HCT116 (cell line): ENCODE measurements at regions not wholly inside any gene's neighbourhood (a gene's known extent, or its start where the extent isn't known, plus 50 kb on each side); places are given as distances from the start of the nearest gene placed in this dataset.

Experiments
- ATAC-seq: fragments of 200-7000 bp; cut with Tn5 transposase; 2 replicates; pipeline ENCODE4 v1.9.1; 2020; ENCODE audit warnings: mild to moderate bottlenecking, moderate library complexity
- BruUV-seq: library from RNA; stranded (reverse); fragments of 400-500 nt; replicated peaks from 2 replicates; lab custom pipeline; 2021; lab: Mats Ljungman, UMichigan
- CTCF ChIA-PET: fragments of 300-600 bp; sonication (Branson Sonifier 250); formaldehyde crosslinking; loops from one replicate; lab custom pipeline; 2021; ENCODE audit warnings: antibody characterized with exemption; lab: Charles Lee
- POLR2A ChIA-PET: fragments of 300-600, 350-600 bp; sonication (Branson Sonifier 250); formaldehyde crosslinking; loops from one replicate; lab custom pipeline; 2021; ENCODE audit warnings: antibody characterized with exemption; lab: Charles Lee
- RAD21 ChIA-PET, 2 experiments: fragments of 300-600 bp; sonication (Branson Sonifier 250); formaldehyde crosslinking; loops; one replicate each; lab custom pipeline; 2023; ENCODE audit warnings: low total read pairs in 2 of 2; ENCODE audit not compliant: uncharacterized antibody in 2 of 2, unreplicated experiment in 2 of 2, low non-redundant PET in 1 of 2; lab: Charles Lee
- DNase-seq: peaks from one replicate; pipeline ENCODE4 v3.0.0-alpha.2; 2010; ENCODE audit warnings: low read depth, low spot score
- H2AFZ ChIP-seq: fragments of 200-600 bp; shearing (Covaris generic), sonication (generic); 2 replicates; pipeline ENCODE4 v1.6.1; 2017; ENCODE audit warnings: low read depth, mixed run types, mixed read lengths, antibody characterized with exemption, low read length; ENCODE audit not compliant: poor library complexity, severe bottlenecking
- H3K27ac ChIP-seq: 2 replicates; pipeline ENCODE4 v1.5.1; 2012; ENCODE audit warnings: low read depth, low read length
- H3K27me3 ChIP-seq: fragments of 200-600 bp; sonication (generic); 2 replicates; pipeline ENCODE4 v1.6.1; 2016; ENCODE audit warnings: mixed run types, low read length, mixed read lengths; ENCODE audit not compliant: insufficient read depth
- H3K36me3 ChIP-seq, 2 experiments: fragments of 200-500 bp in 1 of 2; fragments of 200-600 bp in 1 of 2; sonication (Bioruptor generic) in 1 of 2; sonication (generic) in 1 of 2; 2 replicates each; pipeline versions ENCODE4 v1.5.1 to v1.6.1; 2014 to 2016; ENCODE audit warnings: low read length in 2 of 2, inconsistent platforms in 1 of 2, mixed read lengths in 1 of 2, mixed run types in 1 of 2; ENCODE audit not compliant: insufficient read depth in 2 of 2, control insufficient read depth in 1 of 2
- H3K4me1 ChIP-seq, 2 experiments: fragments of 200-600 bp in 1 of 2; sonication (generic) in 1 of 2; 2 replicates each; pipeline versions ENCODE4 v1.5.1 to v1.6.1; 2012 to 2017; ENCODE audit warnings: low read length in 2 of 2, inconsistent platforms in 1 of 2, mild to moderate bottlenecking in 1 of 2, mixed read lengths in 1 of 2, mixed run types in 1 of 2, moderate library complexity in 1 of 2; ENCODE audit not compliant: insufficient read depth in 2 of 2, control insufficient read depth in 1 of 2
- H3K4me2 ChIP-seq: fragments of 200-600 bp; sonication (generic); 2 replicates; pipeline ENCODE4 v1.6.1; 2017; ENCODE audit warnings: mixed run types, low read length, mixed read lengths
- H3K4me3 ChIP-seq, 2 experiments: fragments of 200-600 bp in 1 of 2; sonication (generic) in 1 of 2; replicated peaks in 1 of 2; 2 replicates each; pipeline ENCODE4 v1.5.1; 2011 to 2016; ENCODE audit warnings: low read length in 2 of 2, control low read depth in 1 of 2, low read depth in 1 of 2, mild to moderate bottlenecking in 1 of 2, mixed read lengths in 1 of 2, mixed run types in 1 of 2
- H3K79me2 ChIP-seq: fragments of 200-600 bp; sonication (generic); 2 replicates; pipeline ENCODE4 v1.6.1; 2017; ENCODE audit warnings: mild to moderate bottlenecking, mixed run types, low read length, moderate library complexity, mixed read lengths; ENCODE audit not compliant: insufficient read depth
- H3K9ac ChIP-seq: fragments of 200-600 bp; sonication (generic); 2 replicates; pipeline ENCODE4 v1.6.1; 2016; ENCODE audit warnings: low read length, mixed read lengths
- H3K9me2 ChIP-seq: fragments of 200-600 bp; sonication (generic), shearing (Covaris generic); 2 replicates; pipeline ENCODE4 v1.6.1; 2017; ENCODE audit warnings: mixed run types, mild to moderate bottlenecking, moderate library complexity; ENCODE audit not compliant: insufficient read depth
- H3K9me3 ChIP-seq, 2 experiments: fragments of 200-500 bp in 1 of 2; fragments of 200-600 bp in 1 of 2; sonication (Bioruptor generic) in 1 of 2; sonication (generic) in 1 of 2; 2 replicates each; pipeline ENCODE4 v1.6.1; 2014 to 2017; ENCODE audit warnings: low read length in 2 of 2, mixed read lengths in 2 of 2, inconsistent platforms in 1 of 2, low read depth in 1 of 2, mild to moderate bottlenecking in 1 of 2, mixed run types in 1 of 2, moderate library complexity in 1 of 2; ENCODE audit not compliant: control insufficient read depth in 1 of 2, insufficient read depth in 1 of 2
- H4K20me1 ChIP-seq: fragments of 200-600 bp; sonication (generic), shearing (Covaris generic); 2 replicates; pipeline ENCODE4 v1.6.1; 2017; ENCODE audit warnings: mixed run types, mild to moderate bottlenecking, moderate library complexity; ENCODE audit not compliant: insufficient read depth
- ATF3 ChIP-seq: IDR thresholded peaks from 2 replicates; pipeline ENCODE4 v1.6.1; 2012
- CEBPB ChIP-seq: IDR thresholded peaks from 2 replicates; pipeline ENCODE4 v1.6.1; 2012; ENCODE audit warnings: low read depth
- EGR1 ChIP-seq: IDR thresholded peaks from 2 replicates; pipeline ENCODE4 v1.6.1; 2012; ENCODE audit warnings: low read depth
- ELF1 ChIP-seq: IDR thresholded peaks from 2 replicates; pipeline ENCODE4 v1.6.1; 2012; ENCODE audit warnings: low read depth, borderline replicate concordance
- EZH2 ChIP-seq: fragments of 200-600 bp; sonication (generic); IDR thresholded peaks from 2 replicates; pipeline ENCODE4 v1.6.1; 2017; ENCODE audit warnings: antibody characterized with exemption, mixed run types
- EZH2phosphoT487 ChIP-seq: fragments of 200-600 bp; IDR thresholded peaks from 2 replicates; pipeline ENCODE4 v1.6.1; 2018; ENCODE audit warnings: antibody characterized with exemption, borderline replicate concordance
- MAX ChIP-seq: IDR thresholded peaks from 2 replicates; pipeline ENCODE4 v1.6.1; 2012
- POLR2A ChIP-seq: IDR thresholded peaks from 2 replicates; pipeline ENCODE4 v1.7.0; 2011; ENCODE audit warnings: borderline replicate concordance; ENCODE audit not compliant: insufficient read depth, insufficient read length; ENCODE audit errors: extremely low read depth
- RAD21 ChIP-seq: IDR thresholded peaks from 2 replicates; pipeline ENCODE4 v1.6.1; 2012; ENCODE audit warnings: low read depth, mild to moderate bottlenecking
- SIN3A ChIP-seq: IDR thresholded peaks from 2 replicates; pipeline ENCODE4 v1.6.1; 2012; ENCODE audit warnings: low read depth
- SP1 ChIP-seq: IDR thresholded peaks from 2 replicates; pipeline ENCODE4 v1.6.1; 2012; ENCODE audit warnings: low read depth
- SRF ChIP-seq: IDR thresholded peaks from 2 replicates; pipeline ENCODE4 v1.6.1; 2012; ENCODE audit warnings: low read depth
- ZBTB33 ChIP-seq: IDR thresholded peaks from 2 replicates; pipeline ENCODE4 v1.6.1; 2011; ENCODE audit warnings: mild to moderate bottlenecking, low read length, moderate library complexity; ENCODE audit not compliant: insufficient replicate concordance; ENCODE audit errors: extremely low read depth
- ZFX ChIP-seq: fragments of 450-650 bp; IDR thresholded peaks from 2 replicates; pipeline ENCODE4 v1.6.1; 2017
- ZNF274 ChIP-seq: fragments of 200-500 bp; sonication (Bioruptor generic); IDR thresholded peaks from 2 replicates; pipeline ENCODE4 v1.6.1; 2014; ENCODE audit warnings: mild to moderate bottlenecking, low read depth, low read length, inconsistent platforms
- intact Hi-C: fragments of 100-400 bp; cut with micrococcal nuclease; formaldehyde crosslinking; loops from 2 replicates; pipeline ENCODE4 v1.10.0; 2022

GRCh38 chr5:87627363-87627762, 214.6 kb upstream of the CCNH start:
- Histone ChIP-seq H3K79me2 (no peaks in the 10 kb centered on the region), H3K36me3 (no peaks in the 10 kb centered on the region), H3K4me2 (no peak overlapping the region), H3K9ac (no peak overlapping the region), H4K20me1 (no peaks in the 10 kb centered on the region), H3K27me3 (peaks cover 3% of the 10 kb centered on the region; the same call in 1 of the 2 replicates), H3K4me1 (no peaks in the 10 kb centered on the region), H3K9me2 (no peaks in the 10 kb centered on the region), H3K4me3 (no peak overlapping the region), H3K9me3 (no peaks in the 10 kb centered on the region), H2AFZ (no peak overlapping the region), H3K27ac (no peak overlapping the region)
- ChIA-PET CTCF (no interaction called here), RAD21 (no interaction called here), POLR2A (no interaction called here)
- no peak for TF ChIP-seq EZH2phosphoT487
- TF ChIP-seq ATF3, result no peak
- TF ChIP-seq ZFX, result no peak
- TF ChIP-seq CEBPB, result no peak
- TF ChIP-seq MAX, result no peak
- no peak for TF ChIP-seq ELF1
- no peak for TF ChIP-seq POLR2A
- BruUV-seq, result no TSS peak
- intact Hi-C loops, result no loop called here
- no peak for ATAC-seq
- DNase-seq, result no peak

GRCh38 chr5:87608385-87608784, 195.7 kb upstream of the CCNH start:
- Histone ChIP-seq H3K27ac (no peak overlapping the region), H3K79me2 (no peaks in the 10 kb centered on the region), H3K4me3 (no peak overlapping the region), H3K4me2 (no peak overlapping the region), H3K9me3 (no peaks in the 10 kb centered on the region), H3K9ac (no peak overlapping the region), H3K36me3 (no peaks in the 10 kb centered on the region), H3K27me3 (no peaks in the 10 kb centered on the region), H3K9me2 (no peaks in the 10 kb centered on the region), H2AFZ (no peak overlapping the region), H4K20me1 (no peaks in the 10 kb centered on the region), H3K4me1 (no peaks in the 10 kb centered on the region)
- TF ChIP-seq SRF, result no peak
- no peak for TF ChIP-seq ZBTB33
- TF ChIP-seq SP1, result no peak
- no peak for TF ChIP-seq SIN3A
- no peak for TF ChIP-seq EZH2phosphoT487
- no peak for TF ChIP-seq RAD21
- TF ChIP-seq EZH2, result no peak
- TF ChIP-seq CEBPB, result no peak
- TF ChIP-seq ZNF274, result no peak
- no peak for TF ChIP-seq MAX
- TF ChIP-seq EGR1, result no peak
- no peak for DNase-seq
- intact Hi-C loops, result no loop called here
- POLR2A ChIA-PET, result no interaction called here
- CTCF ChIA-PET, result no interaction called here
- RAD21 ChIA-PET, result no interaction called here
- no peak for ATAC-seq
- BruUV-seq, result no TSS peak
